Right atrium auricular region (tissue), 2 donors: ENCODE measurements at regions not wholly inside any gene's neighbourhood (a gene's known extent, or its start where the extent isn't known, plus 50 kb on each side); places are given as distances from the start of the nearest gene placed in this dataset.

Source experiments
- DNase-seq: peaks from one replicate; pipeline ENCODE4 v3.0.0-alpha.2; 2019; ENCODE audit warnings: low spot score
- H3K27ac ChIP-seq, 2 donors: fragments of 200-600 bp; sonication (generic); 1 replicate in 1 of 2; 2 replicates in 1 of 2; pipeline ENCODE4 v1.5.1; 2016 to 2019
- H3K27me3 ChIP-seq, 2 donors: fragments of 200-600 bp; sonication (generic); one replicate each; pipeline versions ENCODE4 v1.5.1 to v1.6.0; 2017 to 2019
- H3K36me3 ChIP-seq: fragments of 200-600 bp; sonication (generic); one replicate; pipeline ENCODE4 v1.5.1; 2016
- H3K4me1 ChIP-seq, 2 donors: fragments of 200-600 bp; sonication (generic); one replicate each; pipeline versions ENCODE4 v1.5.1 to v1.6.0; 2017 to 2019
- H3K4me3 ChIP-seq, 2 donors: fragments of 200-600 bp; sonication (generic); 1 replicate in 1 of 2; 2 replicates in 1 of 2; pipeline ENCODE4 v1.5.1; 2017 to 2019; ENCODE audit warnings: mild to moderate bottlenecking in 1 of 2, moderate library complexity in 1 of 2
- H3K9me3 ChIP-seq, 2 donors: fragments of 200-600 bp; sonication (generic); one replicate each; pipeline ENCODE4 v1.5.1; 2019
- CTCF ChIP-seq, 2 donors: fragments of 200-600 bp; sonication (generic); IDR thresholded peaks; one replicate each; pipeline ENCODE4 v1.5.1; 2019; ENCODE audit warnings: antibody characterized with exemption in 2 of 2

- Histone ChIP-seq H3K27ac (no peak overlapping the region), H3K9me3 (no peaks in the 10 kb centered on the region), H3K27me3 (no peaks in the 10 kb centered on the region), H3K4me1 (no peaks in the 10 kb centered on the region), H3K36me3 (no peaks in the 10 kb centered on the region), H3K4me3 (no peak overlapping the region)
- DNase-seq = no peak
- peak in 1 of 2 donors; percentile 16 for TF ChIP-seq CTCF (IDR thresholded peaks at IDR 0.05)
These were observed 417.0 kb upstream of the DDI1 start for GRCh38 chr11:103619480-103619879.

- no peaks in the 10 kb centered on the region for H3K27me3 ChIP-seq
- H3K36me3 ChIP-seq = no peaks in the 10 kb centered on the region
- DNase-seq = no peak
These were observed 416.5 kb upstream of the DDI1 start for GRCh38 chr11:103619938-103620337.

GRCh38 chr11:103622296-103622695, 414.1 kb upstream of the DDI1 start:
- Histone ChIP-seq H3K27me3 (no peaks in the 10 kb centered on the region), H3K36me3 (no peaks in the 10 kb centered on the region), H3K4me1 (no peaks in the 10 kb centered on the region), H3K27ac (no peak overlapping the region), H3K4me3 (no peak overlapping the region), H3K9me3 (no peaks in the 10 kb centered on the region)
- no peak for TF ChIP-seq CTCF (IDR thresholded peaks at IDR 0.05)
- DNase-seq = no peak

More at GRCh38 chr11:103619938-103620337, 416.5 kb upstream of the DDI1 start:
- Histone ChIP-seq H3K9me3 (no peaks in the 10 kb centered on the region), H3K4me3 (no peak overlapping the region), H3K27ac (no peak overlapping the region), H3K4me1 (no peaks in the 10 kb centered on the region)
- no peak for TF ChIP-seq CTCF (IDR thresholded peaks at IDR 0.05)

GRCh38 chr11:103623933-103624332, 412.5 kb upstream of the DDI1 start:
- no peaks in the 10 kb centered on the region for H3K4me1 ChIP-seq

GRCh38 chr11:103624708-103625623, 411.5 kb upstream of the DDI1 start:
- Histone ChIP-seq H3K27me3 (no peaks in the 10 kb centered on the region), H3K4me1 (no peaks in the 10 kb centered on the region), H3K4me3 (no peak overlapping the region), H3K9me3 (no peaks in the 10 kb centered on the region), H3K27ac (peak overlapping the region in 1 of 2 donors; percentile 40), H3K36me3 (no peaks in the 10 kb centered on the region)
- no peak for DNase-seq
- TF ChIP-seq CTCF (IDR thresholded peaks at IDR 0.05) = no peak

More at GRCh38 chr11:103623933-103624332, 412.5 kb upstream of the DDI1 start:
- Histone ChIP-seq H3K9me3 (no peaks in the 10 kb centered on the region), H3K36me3 (no peaks in the 10 kb centered on the region), H3K27me3 (no peaks in the 10 kb centered on the region), H3K27ac (no peak overlapping the region), H3K4me3 (no peak overlapping the region)
- DNase-seq = no peak
- no peak for TF ChIP-seq CTCF (IDR thresholded peaks at IDR 0.05)
